Occipital lobe (tissue), 1 donor: ENCODE measurements at regions not wholly inside any gene's neighbourhood (a gene's known extent, or its start where the extent isn't known, plus 50 kb on each side); places are given as distances from the start of the nearest gene placed in this dataset.

Source experiments
- DNase-seq: peaks from one replicate; lab custom pipeline; 2025; lab: John Stamatoyannopoulos, UW

GRCh38 chr13:44120849-44121755, 241.4 kb downstream of the LACC1 start:
- no peak for DNase-seq

- no peak for DNase-seq
Measured at GRCh38 chr13:44124352-44124751, 244.6 kb downstream of the LACC1 start.

GRCh38 chr13:44125943-44126469, 246.3 kb downstream of the LACC1 start:
- no peak for DNase-seq

GRCh38 chr13:44128552-44129001, 245.0 kb upstream of the SERP2 start:
- DNase-seq: peak; percentile 74

- DNase-seq: no peak
Measured at GRCh38 chr13:44129418-44129817, 244.2 kb upstream of the SERP2 start.

- DNase-seq: peak; percentile 43
Measured at GRCh38 chr13:44131069-44131614, 242.5 kb upstream of the SERP2 start.

GRCh38 chr13:44132710-44133109, 240.9 kb upstream of the SERP2 start:
- DNase-seq: peak; percentile 39

- DNase-seq: no peak
Measured at GRCh38 chr13:44133626-44134025, 240.0 kb upstream of the SERP2 start.

- no peak for DNase-seq
Measured at GRCh38 chr13:44135566-44135965, 238.1 kb upstream of the SERP2 start.

GRCh38 chr13:44136696-44137268, 236.8 kb upstream of the SERP2 start:
- DNase-seq: no peak

- no peak for DNase-seq
Measured at GRCh38 chr13:44137466-44137865, 236.2 kb upstream of the SERP2 start.

GRCh38 chr13:44140146-44140545, 233.5 kb upstream of the SERP2 start:
- DNase-seq: no peak

GRCh38 chr13:44140888-44141724, 232.5 kb upstream of the SERP2 start:
- no peak for DNase-seq

GRCh38 chr13:44141725-44142539, 231.7 kb upstream of the SERP2 start:
- DNase-seq: peak; percentile 95

- DNase-seq: no peak
Measured at GRCh38 chr13:44142540-44142867, 231.1 kb upstream of the SERP2 start.

GRCh38 chr13:44142941-44143665, 230.5 kb upstream of the SERP2 start:
- DNase-seq: no peak

- no peak for DNase-seq
Measured at GRCh38 chr13:44146138-44146537, 227.5 kb upstream of the SERP2 start.

- no peak for DNase-seq
Measured at GRCh38 chr13:44147233-44147632, 226.4 kb upstream of the SERP2 start.

- DNase-seq: no peak
Measured at GRCh38 chr13:44147648-44148047, 226.0 kb upstream of the SERP2 start.
